ENCODE measurements at regions not wholly inside any gene's neighbourhood (a gene's known extent, or its start where the extent isn't known, plus 50 kb on each side); places are given as distances from the start of the nearest gene placed in this dataset.

GRCh38 chr2:126748188-126748760 is 92.3 kb downstream of the GYPC start:
- DNase-seq (ENCODE audit: low read depth, low spot score): no peak

- DNase-seq (ENCODE audit: low read depth, low spot score): no peak
These were observed 93.1 kb downstream of the GYPC start for GRCh38 chr2:126748929-126749518.

- no peak for DNase-seq (ENCODE audit: low read depth, low spot score)
These were observed 93.6 kb downstream of the GYPC start for GRCh38 chr2:126749537-126749936.

- no peak for DNase-seq (ENCODE audit: low read depth, low spot score)
These were observed 94.5 kb downstream of the GYPC start for GRCh38 chr2:126750506-126750905.

GRCh38 chr2:126751477-126751876 is 95.5 kb downstream of the GYPC start:
- DNase-seq (ENCODE audit: low read depth, low spot score): no peak

GRCh38 chr2:126752876-126753275 is 96.9 kb downstream of the GYPC start:
- no peak for DNase-seq (ENCODE audit: low read depth, low spot score)

- no peak for DNase-seq (ENCODE audit: low read depth, low spot score)
These were observed 97.7 kb downstream of the GYPC start for GRCh38 chr2:126753501-126754212.

- DNase-seq (ENCODE audit: low read depth, low spot score): no peak
These were observed 98.5 kb downstream of the GYPC start for GRCh38 chr2:126754240-126755004.

GRCh38 chr2:126756125-126756524 is 100.2 kb downstream of the GYPC start:
- no peak for DNase-seq (ENCODE audit: low read depth, low spot score)

- DNase-seq (ENCODE audit: low read depth, low spot score): no peak
These were observed 105.5 kb downstream of the GYPC start for GRCh38 chr2:126761256-126761980.

- DNase-seq (ENCODE audit: low read depth, low spot score): no peak
These were observed 106.3 kb downstream of the GYPC start for GRCh38 chr2:126761981-126762878.

GRCh38 chr2:126764686-126765265 is 108.8 kb downstream of the GYPC start:
- DNase-seq (ENCODE audit: low read depth, low spot score): no peak

GRCh38 chr2:126765395-126765794 is 109.4 kb downstream of the GYPC start:
- DNase-seq (ENCODE audit: low read depth, low spot score): no peak

- no peak for DNase-seq (ENCODE audit: low read depth, low spot score)
These were observed 110.5 kb downstream of the GYPC start for GRCh38 chr2:126766295-126766968.

- DNase-seq (ENCODE audit: low read depth, low spot score): no peak
These were observed 111.0 kb downstream of the GYPC start for GRCh38 chr2:126766969-126767296.

GRCh38 chr2:126769118-126769517 is 113.2 kb downstream of the GYPC start:
- no peak for DNase-seq (ENCODE audit: low read depth, low spot score)

GRCh38 chr2:126770466-126770865 is 114.5 kb downstream of the GYPC start:
- DNase-seq (ENCODE audit: low read depth, low spot score): no peak

GRCh38 chr2:126771094-126771493 is 115.1 kb downstream of the GYPC start:
- DNase-seq (ENCODE audit: low read depth, low spot score): no peak

GRCh38 chr2:126771501-126772195 is 115.7 kb downstream of the GYPC start:
- no peak for DNase-seq (ENCODE audit: low read depth, low spot score)
